NB4 (cell line): ENCODE measurements at regions not wholly inside any gene's neighbourhood (a gene's known extent, or its start where the extent isn't known, plus 50 kb on each side); places are given as distances from the start of the nearest gene placed in this dataset.

ENCODE experiments used
- CTCF ChIP-seq: IDR thresholded peaks from one replicate; pipeline ENCODE4 v1.5.1; 2012; ENCODE audit warnings: low read depth, low read length
- MAX ChIP-seq: IDR thresholded peaks from 2 replicates; pipeline ENCODE4 v1.6.1; 2011; ENCODE audit warnings: low read depth, low read length
- MYC ChIP-seq: IDR thresholded peaks from 2 replicates; pipeline ENCODE4 v1.6.1; 2011; ENCODE audit warnings: low read depth, low read length
- POLR2A ChIP-seq: IDR thresholded peaks from 2 replicates; pipeline ENCODE4 v1.6.1; 2011; ENCODE audit warnings: mild to moderate bottlenecking; ENCODE audit not compliant: insufficient read length; ENCODE audit errors: extremely low read depth

GRCh38 chrX:17993062-17993461 is 132.0 kb upstream of the RAI2 start:
- TF ChIP-seq CTCF (no peak), MAX (no peak), MYC (no peak), POLR2A (no peak)
